ENCODE measurements at regions not wholly inside any gene's neighbourhood (a gene's known extent, or its start where the extent isn't known, plus 50 kb on each side); places are given as distances from the start of the nearest gene placed in this dataset.
A peak's percentile ranks its signal among the peaks of the same experiment; 100 is the strongest.

- Histone ChIP-seq H3K4me1 (ENCODE audit: control insufficient read depth in 1 of 2, insufficient read depth in 2 of 2, low read length in 2 of 2) (no peaks in the 10 kb centered on the region), H3K4me3 (ENCODE audit: low read depth in 1 of 2, low read length in 2 of 2) (no peak overlapping the region), H3K27me3 (ENCODE audit: low read depth, low read length) (peaks cover 9% of the 10 kb centered on the region), H3K9me3 (ENCODE audit: control insufficient read depth in 1 of 2, low read length in 2 of 2) (peaks cover 17 to 19% of the 10 kb centered on the region in 2 donors), H3K36me3 (ENCODE audit: control insufficient read depth in 1 of 2, insufficient read depth in 2 of 2, low read length in 2 of 2) (no peaks in the 10 kb centered on the region), H3K27ac (ENCODE audit: low read length) (no peak overlapping the region)
Measured at GRCh38 chr1:29382851-29383745, 146.8 kb downstream of the PTPRU start.

DNA sequence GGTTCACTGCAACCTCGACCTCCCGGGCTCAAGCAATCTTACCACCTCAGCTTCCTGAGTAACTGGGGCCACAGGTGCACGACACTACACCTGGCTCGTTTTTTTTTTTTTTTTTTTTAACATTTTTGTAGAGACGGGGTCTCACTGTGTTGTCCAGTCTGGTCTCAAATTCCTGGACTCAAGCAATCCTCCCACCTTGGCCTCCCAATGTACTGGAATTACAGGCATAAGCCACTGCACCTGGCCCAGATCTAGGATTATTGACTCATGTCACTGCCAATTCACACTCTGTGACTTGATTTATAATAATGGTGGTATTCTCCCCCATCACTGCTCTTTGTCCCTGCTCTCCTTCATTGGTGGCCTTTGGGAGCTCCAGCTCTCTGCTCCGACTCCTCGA is 145.1 kb downstream of the PTPRU start:
- Histone ChIP-seq H3K27ac (ENCODE audit: low read length) (no peak overlapping the region), H3K4me3 (ENCODE audit: low read depth in 1 of 2, low read length in 2 of 2) (no peak overlapping the region), H3K9me3 (ENCODE audit: control insufficient read depth in 1 of 2, low read length in 2 of 2) (peaks cover 19% of the 10 kb centered on the region in 2 donors), H3K4me1 (ENCODE audit: control insufficient read depth in 1 of 2, insufficient read depth in 2 of 2, low read length in 2 of 2) (no peaks in the 10 kb centered on the region), H3K27me3 (ENCODE audit: low read depth, low read length) (peaks cover 9% of the 10 kb centered on the region), H3K36me3 (ENCODE audit: control insufficient read depth in 1 of 2, insufficient read depth in 2 of 2, low read length in 2 of 2) (no peaks in the 10 kb centered on the region)

- no peaks in the 10 kb centered on the region for H3K4me1 ChIP-seq (ENCODE audit: control insufficient read depth in 1 of 2, insufficient read depth in 2 of 2, low read length in 2 of 2)
- peaks cover 19% of the 10 kb centered on the region in 2 donors for H3K9me3 ChIP-seq (ENCODE audit: control insufficient read depth in 1 of 2, low read length in 2 of 2)
- no peak overlapping the region for H3K4me3 ChIP-seq (ENCODE audit: low read depth in 1 of 2, low read length in 2 of 2)
- no peaks in the 10 kb centered on the region for H3K36me3 ChIP-seq (ENCODE audit: control insufficient read depth in 1 of 2, insufficient read depth in 2 of 2, low read length in 2 of 2)
- peaks cover 5% of the 10 kb centered on the region for H3K27me3 ChIP-seq (ENCODE audit: low read depth, low read length)
- H3K27ac ChIP-seq (ENCODE audit: low read length): no peak overlapping the region
Measured at GRCh38 chr1:29380532-29380931, 144.2 kb downstream of the PTPRU start.

DNA sequence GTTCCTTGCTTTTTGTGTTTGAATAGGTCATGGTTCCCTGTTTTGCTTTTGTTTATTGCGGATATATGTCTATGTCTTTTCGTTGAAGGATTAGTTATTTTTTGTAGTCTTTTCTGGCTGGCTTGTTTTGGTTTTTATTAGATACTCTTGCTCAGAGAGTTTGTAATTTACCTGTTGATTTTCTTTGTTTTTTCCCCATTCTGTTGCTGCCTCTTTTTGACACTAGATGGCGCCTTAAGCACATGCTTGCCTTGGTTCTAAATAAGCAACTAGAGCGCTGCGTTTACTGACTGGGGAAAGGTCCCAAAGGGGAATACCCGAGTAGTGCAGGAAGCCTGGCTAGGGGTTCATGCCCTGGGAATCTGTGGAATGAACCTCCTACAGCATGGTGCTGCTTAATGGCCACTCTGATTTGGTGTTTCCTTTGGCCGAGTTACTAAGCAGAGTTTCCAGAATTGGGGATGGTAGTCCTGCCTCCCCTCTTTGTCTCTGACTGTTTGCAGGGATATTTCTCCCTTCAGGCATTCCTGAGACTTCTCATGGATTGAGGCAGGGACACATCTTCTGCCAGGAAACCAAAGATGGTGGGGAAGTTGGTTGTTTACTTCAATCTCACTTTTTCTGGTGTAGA is 143.2 kb downstream of the PTPRU start:
- peak overlapping the region in 1 of 2 donors; percentile 14 for H3K4me3 ChIP-seq (ENCODE audit: low read depth in 1 of 2, low read length in 2 of 2)
- H3K9me3 ChIP-seq (ENCODE audit: control insufficient read depth in 1 of 2, low read length in 2 of 2): peaks cover 19 to 25% of the 10 kb centered on the region in 2 donors
- no peaks in the 10 kb centered on the region for H3K27me3 ChIP-seq (ENCODE audit: low read depth, low read length)
- no peaks in the 10 kb centered on the region for H3K36me3 ChIP-seq (ENCODE audit: control insufficient read depth in 1 of 2, insufficient read depth in 2 of 2, low read length in 2 of 2)
- H3K27ac ChIP-seq (ENCODE audit: low read length): no peak overlapping the region
- H3K4me1 ChIP-seq (ENCODE audit: control insufficient read depth in 1 of 2, insufficient read depth in 2 of 2, low read length in 2 of 2): no peaks in the 10 kb centered on the region
